Amniotic epithelial cell (primary cell): ENCODE measurements at regions not wholly inside any gene's neighbourhood (a gene's known extent, or its start where the extent isn't known, plus 50 kb on each side); places are given as distances from the start of the nearest gene placed in this dataset.
"Not testable (repeated sequence)": the region's sequence is repeated elsewhere in the genome, so short reads cannot be mapped to it uniquely, and the experiment has no call there.

Experiments used
- DNase-seq: peaks from one replicate; pipeline ENCODE4 v3.0.0-alpha.2; 2010; ENCODE audit warnings: low read depth

GRCh38 chr4:72205298-72205697 is 173.5 kb downstream of the NPFFR2 start:
- DNase-seq = no peak

GRCh38 chr4:72205831-72206230 is 174.0 kb downstream of the NPFFR2 start:
- peak; percentile 4 for DNase-seq

GRCh38 chr4:72207196-72207595 is 175.4 kb downstream of the NPFFR2 start:
- DNase-seq = peak; percentile 7

GRCh38 chr4:72208421-72209075 is 176.7 kb downstream of the NPFFR2 start:
- DNase-seq = peak; percentile 19

GRCh38 chr4:72209600-72209999 is 177.8 kb downstream of the NPFFR2 start:
- no peak for DNase-seq

- DNase-seq = not testable (repeated sequence)
Measured at GRCh38 chr4:72213763-72214162, 182.0 kb downstream of the NPFFR2 start.

- DNase-seq = no peak
Measured at GRCh38 chr4:72215198-72215597, 183.4 kb downstream of the NPFFR2 start.

- no peak for DNase-seq
Measured at GRCh38 chr4:72216539-72217277, 184.9 kb downstream of the NPFFR2 start.

GRCh38 chr4:72218953-72219352 is 187.2 kb downstream of the NPFFR2 start:
- DNase-seq = peak; percentile 2
